GM21367 (cell line): ENCODE measurements at regions not wholly inside any gene's neighbourhood (a gene's known extent, or its start where the extent isn't known, plus 50 kb on each side); places are given as distances from the start of the nearest gene placed in this dataset.

Experiments used
- ATAC-seq: cut with Tn5 transposase; IDR thresholded peaks from one replicate; pipeline ENCODE4 v1.9.1; 2021; ENCODE audit not compliant: unreplicated experiment

DNA sequence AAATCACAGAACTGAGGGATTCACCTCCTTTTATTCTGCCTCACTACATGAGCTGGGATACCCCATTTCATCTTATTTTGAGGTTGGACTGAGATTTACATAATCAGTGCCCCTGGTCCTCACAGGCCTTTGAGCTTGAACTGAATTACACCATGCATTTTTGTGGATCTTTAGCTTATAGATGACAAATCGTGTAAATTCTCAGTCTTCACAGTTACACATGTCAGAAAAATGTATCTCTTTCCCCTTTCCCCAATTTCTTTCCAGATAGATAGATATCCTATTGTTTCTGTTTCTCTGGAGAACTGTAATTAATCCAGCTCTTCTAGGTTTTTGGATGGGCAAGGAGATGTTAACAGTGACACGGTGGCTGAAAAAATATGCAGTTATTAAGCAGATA lies 1778.9 kb upstream of the SEL1L start:
- ATAC-seq: no peak

DNA sequence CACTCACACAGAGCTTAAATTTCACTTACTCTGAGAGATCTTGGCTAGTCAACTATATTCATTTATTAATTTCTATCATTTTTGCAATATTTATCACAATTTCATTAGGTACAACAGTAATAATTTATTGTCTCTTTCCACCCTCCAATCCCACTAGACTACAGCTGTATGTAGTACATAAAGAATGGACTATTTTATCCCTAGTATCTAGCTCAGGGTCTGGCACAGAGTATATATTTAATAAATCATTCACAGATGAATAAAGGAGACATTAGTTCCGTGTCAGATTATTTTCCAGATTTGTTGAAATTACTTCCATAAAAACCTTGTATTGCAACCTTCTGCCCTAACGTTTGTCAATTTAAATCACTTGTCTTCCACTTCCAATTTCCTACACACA lies 1781.1 kb upstream of the SEL1L start:
- ATAC-seq: no peak

DNA sequence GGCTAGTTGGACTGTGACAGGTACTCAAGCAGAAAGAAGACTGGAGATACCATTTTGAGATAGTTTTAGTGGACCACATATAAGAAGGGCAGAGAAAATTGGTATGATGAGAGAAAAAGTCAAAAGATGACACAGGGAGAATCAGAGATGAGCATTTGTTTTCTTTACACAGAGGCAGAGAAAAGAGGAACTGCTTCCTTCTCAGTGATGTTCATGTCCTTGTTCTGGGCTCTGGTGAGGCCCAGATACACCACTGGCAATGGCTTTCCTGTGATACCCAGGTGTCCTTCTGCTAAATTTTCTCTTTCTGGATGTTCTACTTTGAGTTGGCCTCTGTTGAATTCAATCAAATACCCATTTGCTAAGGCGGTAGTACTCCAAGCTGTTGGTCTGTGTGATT lies 1782.7 kb upstream of the SEL1L start:
- ATAC-seq: no peak

DNA sequence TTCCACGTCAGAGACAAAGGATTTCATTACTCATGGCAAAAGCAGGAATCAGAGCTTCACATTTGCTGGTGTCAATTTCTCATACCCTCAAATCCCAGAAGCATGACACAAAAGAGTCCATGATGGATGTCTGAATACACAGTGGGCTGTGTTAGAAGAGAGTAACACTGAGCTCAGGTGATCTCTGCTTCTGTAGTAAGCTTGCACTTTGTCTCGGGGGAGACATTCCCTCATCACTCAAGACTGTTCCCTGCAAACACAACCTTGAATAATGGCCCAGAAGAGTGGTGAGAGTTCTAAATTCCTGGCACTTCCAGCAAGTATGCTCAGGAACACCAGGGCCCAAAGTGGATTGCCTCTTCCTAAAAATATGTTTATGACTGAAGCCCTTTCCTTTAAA lies 1787.2 kb upstream of the SEL1L start:
- no peak for ATAC-seq

DNA sequence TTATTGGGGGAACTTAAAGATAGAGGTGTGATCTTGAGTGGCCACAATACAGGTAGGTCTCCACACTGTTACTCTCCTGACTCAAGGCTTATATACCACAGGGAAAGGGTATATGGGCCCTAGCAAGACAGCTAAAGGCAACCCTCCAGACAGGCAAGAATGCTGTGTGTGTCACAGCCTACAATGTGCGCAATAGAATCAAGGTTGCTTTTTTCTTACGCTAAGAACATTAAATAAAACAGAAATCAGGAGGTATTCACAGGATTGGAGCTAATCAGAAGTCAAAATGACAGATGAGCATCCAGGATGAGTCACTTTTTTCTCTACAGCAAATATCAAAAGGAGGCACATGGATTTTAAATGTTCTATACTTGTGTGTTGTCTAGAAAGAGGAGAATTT lies 1797.9 kb upstream of the SEL1L start:
- ATAC-seq: no peak

DNA sequence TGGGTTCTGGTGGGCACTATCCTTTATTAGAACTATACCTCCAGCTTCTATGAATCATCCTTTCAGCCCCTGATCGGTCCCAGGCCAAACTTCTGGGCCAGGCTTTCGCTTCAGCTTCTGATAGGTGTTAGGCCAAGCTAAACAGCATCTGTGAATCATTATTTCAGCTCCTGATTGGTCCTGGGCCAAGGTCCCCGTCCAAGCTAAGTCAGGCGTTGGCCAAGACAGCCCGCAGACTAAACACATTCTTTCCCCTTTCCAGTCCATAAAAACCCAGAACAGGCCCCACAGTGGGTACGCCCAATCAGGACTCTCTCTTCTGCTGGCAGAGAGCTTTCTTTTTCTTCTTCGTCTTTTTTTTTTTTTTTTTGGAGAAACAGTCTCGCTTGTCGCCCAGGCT lies 1808.9 kb upstream of the SEL1L start:
- no peak for ATAC-seq

DNA sequence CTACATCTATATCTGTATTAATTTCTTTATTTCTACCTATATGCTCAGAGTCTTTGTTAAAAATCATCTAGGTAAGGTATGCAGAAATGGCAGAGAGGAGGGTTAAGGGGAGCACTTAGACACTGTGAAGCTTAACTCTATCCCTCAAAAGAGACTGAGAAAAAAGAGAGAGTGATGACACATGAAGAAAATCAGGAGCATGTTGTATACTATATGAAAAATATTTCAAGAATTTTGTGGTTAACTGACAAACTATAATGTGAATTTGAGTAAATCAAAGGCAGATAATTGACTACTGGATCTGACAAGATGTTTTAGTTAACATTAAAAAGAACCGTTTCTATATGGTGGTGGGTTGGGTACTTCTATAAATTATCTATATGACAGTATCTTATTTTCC lies 1814.2 kb upstream of the SEL1L start:
- ATAC-seq: no peak

DNA sequence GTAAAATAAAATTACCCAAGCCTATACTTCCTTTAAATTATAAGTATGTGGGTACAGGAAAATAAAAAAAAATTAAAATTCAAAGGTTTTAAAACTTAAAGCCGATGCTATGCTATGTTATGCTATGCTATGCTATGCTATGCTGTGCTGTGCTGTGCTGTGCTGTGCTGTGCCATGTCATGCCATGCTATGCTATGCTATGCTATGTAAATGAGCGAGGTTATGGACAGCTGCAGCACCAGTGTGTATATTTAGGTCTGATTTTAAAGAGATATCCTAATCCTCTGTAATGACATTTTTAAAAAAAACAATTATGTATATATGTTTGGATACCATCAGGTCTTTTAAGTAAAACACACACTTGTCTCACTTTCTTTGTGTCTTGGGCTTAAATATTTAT lies 1822.0 kb upstream of the SEL1L start:
- ATAC-seq: no peak

DNA sequence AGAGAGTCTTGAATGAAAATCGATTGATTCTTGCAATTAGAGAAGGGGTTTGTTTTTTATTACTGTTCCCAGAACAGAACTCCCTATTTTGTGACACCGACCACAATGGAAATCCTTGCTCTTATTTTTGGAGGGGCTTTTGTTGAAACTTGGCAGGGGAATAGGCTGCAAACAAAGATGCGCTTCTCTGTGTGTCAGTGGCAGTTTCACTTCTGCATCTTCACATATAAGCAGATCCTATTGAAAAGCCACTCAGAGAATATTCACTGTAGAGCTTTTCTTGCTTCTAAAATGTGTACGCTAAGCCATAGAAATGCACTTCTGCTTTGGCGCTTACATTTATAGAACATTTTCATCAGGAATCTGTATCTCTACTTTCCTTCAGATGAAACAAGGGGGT lies 1822.4 kb upstream of the SEL1L start:
- no peak for ATAC-seq

DNA sequence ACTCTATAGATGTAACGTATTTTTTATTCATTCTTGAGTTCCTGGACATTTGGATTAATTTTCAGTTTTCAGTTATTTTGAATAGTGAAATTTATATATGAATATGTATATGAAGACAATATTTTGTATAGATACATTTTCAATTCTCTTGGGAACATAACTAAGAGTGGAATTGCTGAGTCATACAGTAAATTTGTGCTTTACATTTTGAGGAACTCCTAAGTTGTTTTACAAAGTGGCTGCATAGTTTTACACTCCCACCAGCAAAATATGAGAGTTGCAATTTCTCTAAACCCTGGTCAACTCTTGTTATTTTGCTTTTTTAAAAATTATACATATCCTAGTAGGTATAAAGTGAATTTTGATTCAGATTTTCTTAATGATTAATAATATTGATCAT lies 1838.6 kb upstream of the SEL1L start:
- no peak for ATAC-seq

DNA sequence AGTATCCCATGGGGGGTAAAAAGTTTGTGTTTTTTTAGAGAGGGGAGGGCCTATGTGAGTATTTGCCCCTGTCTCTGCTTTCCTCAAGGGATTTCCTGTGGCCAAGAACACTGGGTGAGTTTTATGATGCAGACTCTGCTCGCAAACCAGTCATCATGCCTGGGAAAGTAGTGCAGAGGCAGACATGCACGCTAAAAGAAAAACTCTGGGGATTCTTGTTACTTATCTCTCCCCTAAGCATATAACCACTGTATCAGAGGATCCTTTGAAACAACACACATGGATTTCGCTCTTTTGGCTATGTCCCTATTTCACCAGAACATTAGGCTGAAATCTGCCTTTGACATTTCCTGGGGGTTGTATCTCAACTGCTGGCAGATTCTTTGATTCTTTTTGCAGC lies 1845.8 kb upstream of the SEL1L start:
- no peak for ATAC-seq

DNA sequence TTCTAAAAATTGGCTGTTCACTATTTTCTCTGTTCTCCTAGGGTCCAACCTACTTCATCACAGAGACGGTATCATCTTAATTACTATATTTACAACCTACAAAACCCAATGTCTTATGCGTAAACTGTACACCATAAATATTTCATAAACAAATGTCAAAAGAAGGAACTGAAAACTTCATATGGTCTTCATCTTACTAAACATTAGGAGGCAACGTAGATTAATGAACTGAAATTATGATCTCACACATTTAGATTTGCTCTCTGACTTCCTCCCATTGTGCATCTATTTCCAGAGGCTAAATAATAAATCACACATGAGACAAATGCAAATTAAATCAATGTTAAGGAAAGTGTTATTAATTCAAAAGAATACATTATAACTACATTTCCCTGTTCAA lies 1850.6 kb upstream of the SEL1L start:
- ATAC-seq: no peak

DNA sequence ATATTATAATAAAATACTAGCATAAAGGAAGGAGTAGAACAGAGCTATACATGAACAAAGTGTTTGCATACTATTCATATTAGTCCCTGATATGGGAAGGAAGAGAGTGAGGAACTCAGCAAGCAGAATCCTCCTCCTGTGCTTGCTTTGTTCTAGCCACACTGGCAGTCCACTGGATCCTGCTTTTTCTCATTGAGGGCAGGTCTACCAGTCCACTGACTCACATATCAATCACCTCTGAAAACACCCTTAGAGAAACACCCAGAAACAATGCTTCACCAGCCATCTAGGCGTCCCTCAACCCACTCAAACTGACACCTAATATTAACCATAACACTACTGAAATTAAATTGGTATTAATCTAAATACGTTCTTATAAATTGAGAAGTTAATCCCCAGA lies 1861.7 kb upstream of the SEL1L start:
- no peak for ATAC-seq

DNA sequence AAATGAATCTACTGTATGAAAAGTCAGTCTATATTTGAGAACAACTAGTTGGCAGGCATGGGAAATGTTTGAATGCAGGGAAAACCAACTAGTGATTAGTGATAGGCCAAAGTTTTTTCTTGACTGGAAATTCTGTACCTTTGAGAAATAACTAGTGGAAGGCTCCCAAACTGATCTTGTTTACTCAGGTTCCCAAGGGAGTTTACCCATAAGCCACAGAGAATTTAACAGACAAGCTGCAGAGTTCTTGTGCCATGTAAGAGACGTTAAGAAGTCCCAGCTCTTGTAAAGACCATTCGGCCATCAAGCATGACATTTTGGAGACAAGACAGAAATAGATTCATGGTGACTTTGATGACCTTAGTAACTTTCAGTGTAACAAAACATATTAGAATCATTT lies 1882.8 kb upstream of the SEL1L start:
- ATAC-seq: no peak

DNA sequence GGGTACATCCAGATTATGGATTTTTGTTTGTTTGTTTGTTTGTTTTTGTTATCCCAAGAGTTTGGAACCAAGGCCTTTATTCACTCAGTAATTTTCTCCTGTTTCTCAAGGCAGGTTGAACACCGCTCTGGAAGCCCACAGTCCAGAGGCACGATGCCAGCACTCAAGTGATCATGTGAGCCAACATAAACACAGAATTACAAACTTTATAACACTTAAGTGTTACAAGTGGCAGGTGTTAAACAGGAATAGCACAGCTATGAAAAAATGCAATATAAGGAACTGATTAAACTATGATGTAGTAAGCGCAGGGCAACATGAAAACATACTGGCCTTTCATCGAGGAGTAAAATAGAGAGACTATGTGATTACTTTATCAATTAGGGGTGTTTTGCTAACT lies 1885.8 kb upstream of the SEL1L start:
- no peak for ATAC-seq

DNA sequence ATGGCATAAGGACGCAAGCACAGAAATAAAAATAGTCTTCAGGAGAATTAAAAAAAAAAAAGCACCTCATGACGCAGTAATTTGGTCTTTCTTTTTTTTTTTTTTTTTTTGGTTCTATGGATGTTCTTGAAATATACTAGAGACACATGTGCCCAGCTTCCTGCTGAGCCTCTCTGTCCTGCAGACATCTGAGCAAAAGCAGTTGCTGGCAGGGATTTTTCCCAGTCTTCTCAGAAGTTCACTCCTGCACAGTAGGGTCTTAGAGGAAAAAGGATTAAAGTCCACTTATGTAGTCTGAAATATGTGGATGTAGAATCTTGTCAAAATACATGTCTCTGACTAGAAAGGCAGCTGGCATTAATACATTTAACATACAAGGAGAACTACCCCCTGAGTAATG lies 1888.1 kb upstream of the SEL1L start:
- ATAC-seq: no peak

DNA sequence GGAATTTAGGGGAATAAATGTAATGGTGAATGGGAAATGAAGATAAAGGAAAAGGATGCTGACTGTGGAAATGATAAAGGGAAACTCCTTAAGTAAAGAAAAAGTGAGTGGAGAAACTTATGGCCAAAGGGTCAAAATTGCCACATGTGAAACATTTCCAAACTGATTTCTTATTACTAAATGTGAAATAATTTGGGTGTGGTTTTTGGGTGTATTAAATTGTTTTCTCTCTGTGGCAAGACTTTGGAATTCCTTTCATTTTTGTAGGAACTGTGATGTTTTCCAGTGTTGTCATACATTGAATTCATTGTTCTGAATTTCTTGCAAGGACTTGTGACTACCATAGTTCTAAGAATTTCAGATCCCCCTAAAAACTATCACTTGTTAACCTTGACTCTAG lies 1891.5 kb upstream of the SEL1L start:
- no peak for ATAC-seq

DNA sequence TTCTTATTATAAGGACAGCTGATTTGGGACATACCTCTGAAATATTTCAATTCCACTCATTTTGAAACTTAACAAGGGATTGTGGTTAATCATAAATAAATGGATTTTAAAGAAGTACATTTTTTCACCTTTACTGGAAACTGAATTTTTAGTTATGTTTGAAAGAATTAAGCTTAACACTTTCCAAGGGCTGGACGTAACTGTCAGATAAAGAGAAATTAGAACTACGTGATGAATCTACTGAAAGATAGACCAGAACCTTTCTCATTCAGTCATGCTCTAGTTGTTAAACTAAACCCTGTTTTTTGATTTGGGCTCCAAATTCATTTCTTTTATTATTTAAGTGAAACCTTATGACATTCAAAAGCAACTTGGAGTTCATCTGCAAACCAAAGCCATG lies 1892.1 kb upstream of the SEL1L start:
- ATAC-seq: no peak

DNA sequence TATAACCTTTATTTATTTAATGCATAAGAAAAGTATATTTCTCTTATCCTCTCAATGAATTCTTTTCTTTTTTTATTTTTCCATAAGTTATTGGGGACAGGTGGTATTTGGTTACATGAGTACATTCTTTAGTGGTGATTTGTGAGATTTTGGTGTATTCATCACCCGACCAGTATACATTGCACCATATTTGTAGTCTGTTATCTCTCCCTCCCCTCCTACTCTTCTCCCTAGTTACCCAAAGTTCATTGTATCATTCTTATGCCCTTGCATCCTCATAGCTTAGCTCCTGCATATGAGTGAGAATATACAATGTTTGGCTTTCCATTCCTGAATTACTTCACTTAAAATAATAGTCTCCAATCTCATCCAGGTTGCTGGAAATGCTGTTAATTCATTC lies 1900.0 kb upstream of the SEL1L start:
- no peak for ATAC-seq

DNA sequence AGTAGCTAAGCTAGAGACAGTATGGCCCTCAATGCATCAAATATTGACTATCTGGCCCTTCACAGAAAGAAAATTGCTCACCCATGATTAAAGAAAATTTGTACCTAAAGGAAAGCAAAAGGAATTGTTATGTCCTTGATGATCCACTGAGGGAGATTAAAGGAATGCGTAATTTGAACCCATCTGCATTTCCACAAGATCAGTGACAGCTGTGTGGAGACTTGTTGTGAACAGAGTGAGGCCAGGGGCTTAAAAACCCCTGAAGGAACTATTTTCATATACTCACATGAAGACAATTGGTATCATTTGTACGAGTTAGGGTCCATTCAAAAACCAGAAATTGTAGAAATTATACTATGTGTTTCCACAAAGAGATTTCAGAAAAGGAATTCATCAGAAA lies 1908.1 kb upstream of the SEL1L start:
- ATAC-seq: no peak

DNA sequence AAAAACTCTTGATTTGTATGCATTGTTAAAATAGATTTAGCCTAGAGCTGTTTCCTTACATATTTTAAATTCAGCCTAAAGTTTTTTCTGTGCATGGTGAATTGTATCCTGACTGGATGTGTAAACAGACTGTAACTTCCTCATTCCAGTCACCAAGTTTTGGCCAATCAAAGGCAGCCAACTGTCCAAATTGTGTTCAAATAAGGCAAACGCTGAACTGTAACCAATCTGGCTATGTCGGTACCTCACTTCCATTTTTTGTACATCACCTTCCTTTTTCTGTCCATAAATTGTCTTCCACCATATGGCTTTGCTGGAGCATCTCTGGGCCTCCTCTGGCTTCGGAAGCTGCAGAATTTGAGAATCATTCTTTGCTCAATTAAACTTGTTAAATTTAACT lies 1921.9 kb upstream of the SEL1L start:
- no peak for ATAC-seq

DNA sequence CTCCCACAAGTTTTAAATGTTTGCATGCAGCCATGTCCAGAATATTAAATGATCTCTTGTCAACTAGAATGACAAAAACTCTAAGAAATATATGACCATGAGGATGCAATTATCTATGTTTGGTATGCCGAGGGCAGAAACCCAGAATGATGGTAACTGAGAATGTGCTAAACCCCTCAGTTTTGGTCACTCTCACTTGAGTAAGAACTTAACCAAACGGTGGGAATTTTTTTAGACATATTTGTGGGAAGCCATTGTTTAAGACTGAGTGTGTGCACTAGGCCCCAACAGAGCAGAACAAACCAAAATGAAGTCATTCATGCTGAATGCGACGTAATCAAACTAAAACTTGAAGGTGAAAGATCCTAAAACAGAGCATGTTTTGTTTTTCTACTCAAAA lies 1927.9 kb upstream of the SEL1L start:
- no peak for ATAC-seq

DNA sequence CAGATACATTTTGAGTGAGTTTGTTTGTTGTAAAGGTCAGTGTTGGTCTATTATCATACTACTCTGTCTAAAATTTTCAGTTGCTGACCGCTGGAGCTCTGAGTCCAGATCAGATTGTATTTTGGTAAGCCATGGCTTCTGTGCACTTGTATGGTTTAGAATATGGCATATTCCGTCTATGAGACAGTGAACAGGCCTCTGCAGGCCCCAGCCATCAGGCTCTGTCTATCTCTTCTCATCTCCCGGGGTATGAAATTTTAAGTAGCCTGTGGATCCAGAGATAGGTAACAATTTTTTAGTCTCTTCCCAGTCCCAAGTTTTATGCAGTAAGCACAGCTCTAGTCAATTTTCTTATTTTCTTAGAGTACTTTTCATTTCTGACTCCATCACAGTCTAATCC lies 1929.1 kb upstream of the SEL1L start:
- ATAC-seq: no peak

DNA sequence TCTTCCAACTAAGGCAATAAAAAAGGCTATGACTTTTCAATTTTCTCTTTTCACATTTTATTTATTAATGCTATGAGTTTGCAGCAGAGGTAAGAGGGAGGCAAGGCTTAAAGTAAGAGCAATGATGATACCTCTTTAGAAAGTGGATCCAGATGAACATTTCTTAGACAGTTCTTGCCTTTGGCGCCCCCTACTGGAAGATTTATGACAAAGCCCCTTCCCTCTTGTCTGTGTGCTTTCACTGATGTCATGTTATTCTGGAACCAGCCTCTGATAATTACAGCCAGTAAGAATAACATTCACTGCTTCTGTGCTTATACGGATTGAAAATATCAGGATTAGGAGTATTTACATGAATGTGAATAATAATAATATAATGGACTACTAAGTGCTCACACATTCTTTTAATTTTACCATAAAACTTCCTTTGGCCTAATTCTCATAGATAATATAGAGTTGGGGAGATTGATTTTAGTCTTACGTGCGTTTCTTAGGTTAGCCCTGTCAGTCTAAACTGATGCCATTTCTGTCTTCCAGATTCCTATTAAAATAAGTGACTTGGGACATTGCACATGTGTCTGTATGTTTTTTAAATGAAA lies 1929.9 kb upstream of the SEL1L start:
- no peak for ATAC-seq
